ENCODE measurements at regions not wholly inside any gene's neighbourhood (a gene's known extent, or its start where the extent isn't known, plus 50 kb on each side); places are given as distances from the start of the nearest gene placed in this dataset.

DNA sequence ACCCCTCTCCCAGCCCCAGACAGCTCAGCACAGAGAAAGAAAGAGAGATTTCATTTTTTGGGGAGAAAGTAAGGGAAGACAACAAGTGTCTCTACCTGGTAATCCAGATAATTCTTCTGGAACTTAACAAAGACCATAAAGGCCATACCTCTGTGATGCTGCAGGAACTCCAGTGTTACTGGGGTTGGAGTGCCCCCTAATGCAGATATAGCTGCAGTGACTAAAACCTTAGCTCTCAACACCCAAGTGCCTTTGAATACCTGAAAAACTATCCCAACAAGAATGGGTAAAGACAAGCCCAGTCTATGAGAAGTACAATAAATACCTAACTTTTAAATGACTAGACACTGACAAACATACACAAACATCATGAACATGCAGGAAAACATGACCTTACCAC, 365.3 kb upstream of the PTCHD4 start:
- TF ChIP-seq POLR2A (IDR thresholded peaks at IDR 0.05), result no peak
- TF ChIP-seq, protein P1, sequence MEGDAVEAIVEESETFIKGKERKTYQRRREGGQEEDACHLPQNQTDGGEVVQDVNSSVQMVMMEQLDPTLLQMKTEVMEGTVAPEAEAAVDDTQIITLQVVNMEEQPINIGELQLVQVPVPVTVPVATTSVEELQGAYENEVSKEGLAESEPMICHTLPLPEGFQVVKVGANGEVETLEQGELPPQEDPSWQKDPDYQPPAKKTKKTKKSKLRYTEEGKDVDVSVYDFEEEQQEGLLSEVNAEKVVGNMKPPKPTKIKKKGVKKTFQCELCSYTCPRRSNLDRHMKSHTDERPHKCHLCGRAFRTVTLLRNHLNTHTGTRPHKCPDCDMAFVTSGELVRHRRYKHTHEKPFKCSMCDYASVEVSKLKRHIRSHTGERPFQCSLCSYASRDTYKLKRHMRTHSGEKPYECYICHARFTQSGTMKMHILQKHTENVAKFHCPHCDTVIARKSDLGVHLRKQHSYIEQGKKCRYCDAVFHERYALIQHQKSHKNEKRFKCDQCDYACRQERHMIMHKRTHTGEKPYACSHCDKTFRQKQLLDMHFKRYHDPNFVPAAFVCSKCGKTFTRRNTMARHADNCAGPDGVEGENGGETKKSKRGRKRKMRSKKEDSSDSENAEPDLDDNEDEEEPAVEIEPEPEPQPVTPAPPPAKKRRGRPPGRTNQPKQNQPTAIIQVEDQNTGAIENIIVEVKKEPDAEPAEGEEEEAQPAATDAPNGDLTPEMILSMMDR (IDR thresholded peaks at IDR 0.05), result no peak
